HEK293T (cell line): ENCODE measurements at regions not wholly inside any gene's neighbourhood (a gene's known extent, or its start where the extent isn't known, plus 50 kb on each side); places are given as distances from the start of the nearest gene placed in this dataset.

Experiments used
- ELF4 ChIP-seq: fragments of 450-650 bp; IDR thresholded peaks from 2 replicates; pipeline ENCODE4 v1.6.1; 2017; ENCODE audit warnings: antibody characterized with exemption
- FOXA1 ChIP-seq: fragments of 450-650 bp; IDR thresholded peaks from 2 replicates; pipeline ENCODE4 v1.6.1; 2016; ENCODE audit warnings: mild to moderate bottlenecking
- FOXK2 ChIP-seq: fragments of 450-650 bp; IDR thresholded peaks from 2 replicates; pipeline ENCODE4 v1.6.1; 2016; ENCODE audit warnings: mild to moderate bottlenecking
- FOXM1 ChIP-seq: fragments of 450-650 bp; IDR thresholded peaks from 2 replicates; pipeline ENCODE4 v1.6.1; 2017; ENCODE audit warnings: mild to moderate bottlenecking, borderline replicate concordance
- HDGF ChIP-seq: fragments of 450-650 bp; IDR thresholded peaks from 2 replicates; pipeline ENCODE4 v1.6.1; 2017; ENCODE audit warnings: antibody characterized with exemption, borderline replicate concordance
- L3MBTL2 ChIP-seq: fragments of 450-650 bp; conservative IDR thresholded peaks from 2 replicates; pipeline ENCODE4 v1.6.1; 2016; ENCODE audit warnings: mild to moderate bottlenecking
- LEF1 ChIP-seq: fragments of 450-650 bp; IDR thresholded peaks from 2 replicates; pipeline ENCODE4 v1.6.1; 2017; ENCODE audit warnings: mild to moderate bottlenecking, borderline replicate concordance
- NFRKB ChIP-seq: fragments of 450-650 bp; IDR thresholded peaks from 2 replicates; pipeline ENCODE4 v1.6.1; 2016; ENCODE audit warnings: mild to moderate bottlenecking, moderate library complexity
- SP1 ChIP-seq: fragments of 450-650 bp; IDR thresholded peaks from 2 replicates; pipeline ENCODE4 v1.6.1; 2017
- SUZ12 ChIP-seq: fragments of 450-650 bp; IDR thresholded peaks from 2 replicates; pipeline ENCODE4 v1.6.1; 2016; ENCODE audit warnings: mild to moderate bottlenecking
- TARDBP ChIP-seq: fragments of 450-650 bp; IDR thresholded peaks from 2 replicates; pipeline ENCODE4 v1.6.1; 2016
- ZNF384 ChIP-seq: fragments of 450-650 bp; IDR thresholded peaks from 2 replicates; pipeline ENCODE4 v1.6.1; 2016
- TF ChIP-seq, protein P1 (sequence below): fragments of 450-650 bp; IDR thresholded peaks from 2 replicates; pipeline ENCODE4 v1.6.1; 2016

DNA sequence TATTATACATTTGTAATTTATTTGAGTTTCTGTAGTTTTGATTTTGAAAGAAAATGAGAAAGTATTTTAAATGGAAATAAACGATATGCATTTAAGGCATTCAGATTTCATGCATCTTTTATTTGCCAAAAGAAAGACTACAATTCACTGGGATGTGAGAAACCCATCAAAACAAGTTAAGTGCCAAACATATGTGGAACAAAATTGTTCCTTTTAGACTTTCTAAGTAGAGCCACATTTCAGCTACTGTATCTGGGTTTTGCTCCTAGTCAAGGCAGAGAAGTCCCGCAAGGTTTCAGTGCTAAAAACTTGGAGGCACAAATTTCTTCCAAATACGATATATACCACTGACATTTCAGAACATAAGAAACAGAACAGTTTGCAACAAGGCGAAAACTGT, 1191.9 kb downstream of the SLITRK5 start:
- TF ChIP-seq FOXA1, result no peak
- TF ChIP-seq SUZ12, result no peak
- no peak for TF ChIP-seq FOXM1
- no peak for TF ChIP-seq HDGF
- no peak for TF ChIP-seq L3MBTL2
- TF ChIP-seq FOXK2, result no peak
- TF ChIP-seq ELF4, result no peak
- TF ChIP-seq NFRKB, result no peak
- TF ChIP-seq LEF1, result no peak
- TF ChIP-seq, protein P1, sequence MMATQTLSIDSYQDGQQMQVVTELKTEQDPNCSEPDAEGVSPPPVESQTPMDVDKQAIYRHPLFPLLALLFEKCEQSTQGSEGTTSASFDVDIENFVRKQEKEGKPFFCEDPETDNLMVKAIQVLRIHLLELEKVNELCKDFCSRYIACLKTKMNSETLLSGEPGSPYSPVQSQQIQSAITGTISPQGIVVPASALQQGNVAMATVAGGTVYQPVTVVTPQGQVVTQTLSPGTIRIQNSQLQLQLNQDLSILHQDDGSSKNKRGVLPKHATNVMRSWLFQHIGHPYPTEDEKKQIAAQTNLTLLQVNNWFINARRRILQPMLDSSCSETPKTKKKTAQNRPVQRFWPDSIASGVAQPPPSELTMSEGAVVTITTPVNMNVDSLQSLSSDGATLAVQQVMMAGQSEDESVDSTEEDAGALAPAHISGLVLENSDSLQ, result no peak
- no peak for TF ChIP-seq SP1
- no peak for TF ChIP-seq TARDBP
- TF ChIP-seq ZNF384, result no peak
